Natural killer cell (primary cell): ENCODE measurements at regions not wholly inside any gene's neighbourhood (a gene's known extent, or its start where the extent isn't known, plus 50 kb on each side); places are given as distances from the start of the nearest gene placed in this dataset.

Experiments used
- ATAC-seq, 3 donors: fragments of 150-1000 bp in 2 of 3; fragments of 200-7000 bp in 1 of 3; cut with Tn5 transposase; 1 replicate in 1 of 3; 2 replicates in 2 of 3; pipeline ENCODE4 v1.10.0; 2021; ENCODE audit warnings: mild to moderate bottlenecking in 2 of 3, moderate library complexity in 2 of 3
- DNase-seq, 2 donors: peaks; one replicate each; pipeline versions ENCODE4 v3.0.0 to v3.0.0-alpha.2; 2013 to 2021; ENCODE audit warnings: mixed read lengths in 1 of 2
- H3K27ac ChIP-seq: one replicate; pipeline ENCODE4 v1.5.1; 2013; ENCODE audit warnings: mild to moderate bottlenecking, low read length
- H3K27me3 ChIP-seq: one replicate; pipeline ENCODE4 v1.6.1; 2013; ENCODE audit warnings: low read length; ENCODE audit not compliant: control insufficient read depth, insufficient read depth
- H3K36me3 ChIP-seq: one replicate; pipeline ENCODE4 v1.6.1; 2013; ENCODE audit warnings: low read length; ENCODE audit not compliant: control insufficient read depth, insufficient read depth
- H3K4me1 ChIP-seq: one replicate; pipeline ENCODE4 v1.6.1; 2013; ENCODE audit warnings: low read length; ENCODE audit not compliant: control insufficient read depth, insufficient read depth
- H3K4me3 ChIP-seq: one replicate; pipeline ENCODE4 v1.5.1; 2013; ENCODE audit warnings: low read length
- H3K9me3 ChIP-seq: one replicate; pipeline ENCODE4 v1.6.1; 2013; ENCODE audit warnings: low read length; ENCODE audit not compliant: control insufficient read depth, insufficient read depth
- H3K27ac Mint-ChIP-seq, 2 donors: one replicate each; pipeline ENCODE4 v1.8.0; 2022; ENCODE audit warnings: mild to moderate bottlenecking in 2 of 2, mixed read lengths in 2 of 2, moderate library complexity in 1 of 2
- H3K27me3 Mint-ChIP-seq, 2 donors: one replicate each; pipeline ENCODE4 v1.8.0; 2022; ENCODE audit warnings: low read depth in 2 of 2, mixed read lengths in 2 of 2
- H3K36me3 Mint-ChIP-seq: one replicate; pipeline ENCODE4 v1.8.0; 2022; ENCODE audit warnings: mixed read lengths
- H3K4me1 Mint-ChIP-seq, 2 donors: one replicate each; pipeline ENCODE4 v1.8.0; 2022; ENCODE audit warnings: mixed read lengths in 2 of 2
- H3K4me3 Mint-ChIP-seq: one replicate; pipeline ENCODE4 v1.8.0; 2022; ENCODE audit warnings: mild to moderate bottlenecking, moderate library complexity, mixed read lengths
- H3K9me3 Mint-ChIP-seq, 2 donors: one replicate each; pipeline ENCODE4 v1.8.0; 2022; ENCODE audit warnings: mixed read lengths in 2 of 2
- CTCF ChIP-seq: fragments of 200-600 bp; IDR thresholded peaks from one replicate; pipeline ENCODE4 v1.8.0; 2022; ENCODE audit warnings: antibody characterized with exemption
- WGBS: methylation state at CpG from one replicate; pipeline ENCODE4 v1.1.7; 2013; ENCODE audit warnings: missing lambda C conversion rate; ENCODE audit not compliant: insufficient coverage; 5-methylcytosine and 5-hydroxymethylcytosine counted together
- intact Hi-C: fragments of 100-400 bp; cut with micrococcal nuclease; formaldehyde crosslinking; loops from one replicate; pipeline ENCODE4 v1.14.2; 2022

GRCh38 chr12:61385771-61386170, 874.4 kb upstream of the USP15 start:
- H3K9me3 Mint-ChIP-seq, result peaks cover 28 to 30% of the 10 kb centered on the region in 2 donors
- ATAC-seq (no peak), DNase-seq (no peak)
- no peaks in the 10 kb centered on the region for H3K36me3 Mint-ChIP-seq
- Histone ChIP-seq H3K4me1 (no peaks in the 10 kb centered on the region), H3K36me3 (no peaks in the 10 kb centered on the region), H3K27ac (no peak overlapping the region), H3K27me3 (no peaks in the 10 kb centered on the region), H3K4me3 (no peak overlapping the region), H3K9me3 (peaks cover 5% of the 10 kb centered on the region)
- H3K27ac Mint-ChIP-seq, result no peak overlapping the region
- intact Hi-C loops, result no loop called here
- H3K27me3 Mint-ChIP-seq, result no peaks in the 10 kb centered on the region
- no peak overlapping the region for H3K4me3 Mint-ChIP-seq
- no peaks in the 10 kb centered on the region for H3K4me1 Mint-ChIP-seq
- no peak for TF ChIP-seq CTCF

- Histone ChIP-seq H3K27me3 (no peaks in the 10 kb centered on the region), H3K4me1 (no peaks in the 10 kb centered on the region), H3K4me3 (no peak overlapping the region), H3K27ac (no peak overlapping the region), H3K36me3 (no peaks in the 10 kb centered on the region), H3K9me3 (no peaks in the 10 kb centered on the region)
- ATAC-seq (no peak), DNase-seq (no peak)
- no peaks in the 10 kb centered on the region for H3K36me3 Mint-ChIP-seq
- TF ChIP-seq CTCF, result no peak
- H3K4me1 Mint-ChIP-seq, result no peaks in the 10 kb centered on the region
- intact Hi-C loops, result no loop called here
- H3K4me3 Mint-ChIP-seq, result no peak overlapping the region
- H3K27ac Mint-ChIP-seq, result no peak overlapping the region
- H3K9me3 Mint-ChIP-seq, result peaks cover 10 to 22% of the 10 kb centered on the region in 2 donors
- H3K27me3 Mint-ChIP-seq, result no peaks in the 10 kb centered on the region
These were observed 862.5 kb upstream of the USP15 start for GRCh38 chr12:61397668-61398067.

GRCh38 chr12:61412201-61412600, 848.0 kb upstream of the USP15 start:
- no peaks in the 10 kb centered on the region for H3K36me3 ChIP-seq
- no peaks in the 10 kb centered on the region for H3K27me3 ChIP-seq
- no peaks in the 10 kb centered on the region for H3K4me1 Mint-ChIP-seq
- no peaks in the 10 kb centered on the region for H3K4me1 ChIP-seq
- no peak overlapping the region for H3K4me3 Mint-ChIP-seq
- no peak overlapping the region for H3K27ac ChIP-seq
- no peaks in the 10 kb centered on the region for H3K36me3 Mint-ChIP-seq
- H3K27ac Mint-ChIP-seq, result no peak overlapping the region
- no peaks in the 10 kb centered on the region for H3K27me3 Mint-ChIP-seq
- no peak overlapping the region for H3K4me3 ChIP-seq
- no peak for TF ChIP-seq CTCF
- no peak for ATAC-seq
- no peak for DNase-seq
- H3K9me3 ChIP-seq, result no peaks in the 10 kb centered on the region
- 63% methylated on average over 2 of the region's 2 CpGs for WGBS
- intact Hi-C loops, result no loop called here
- peaks cover 14 to 19% of the 10 kb centered on the region in 2 donors for H3K9me3 Mint-ChIP-seq

GRCh38 chr12:61414470-61414869, 845.7 kb upstream of the USP15 start:
- Histone ChIP-seq H3K9me3 (no peaks in the 10 kb centered on the region), H3K4me3 (no peak overlapping the region), H3K27ac (no peak overlapping the region), H3K36me3 (no peaks in the 10 kb centered on the region), H3K27me3 (no peaks in the 10 kb centered on the region), H3K4me1 (no peaks in the 10 kb centered on the region)
- no peaks in the 10 kb centered on the region for H3K4me1 Mint-ChIP-seq
- H3K4me3 Mint-ChIP-seq, result no peak overlapping the region
- ATAC-seq (no peak), DNase-seq (no peak)
- H3K36me3 Mint-ChIP-seq, result no peaks in the 10 kb centered on the region
- peaks cover 7 to 18% of the 10 kb centered on the region in 2 donors for H3K9me3 Mint-ChIP-seq
- TF ChIP-seq CTCF, result no peak
- intact Hi-C loops, result no loop called here
- no peaks in the 10 kb centered on the region for H3K27me3 Mint-ChIP-seq
- no peak overlapping the region for H3K27ac Mint-ChIP-seq
